ENCODE measurements at regions not wholly inside any gene's neighbourhood (a gene's known extent, or its start where the extent isn't known, plus 50 kb on each side); places are given as distances from the start of the nearest gene placed in this dataset.

DNA sequence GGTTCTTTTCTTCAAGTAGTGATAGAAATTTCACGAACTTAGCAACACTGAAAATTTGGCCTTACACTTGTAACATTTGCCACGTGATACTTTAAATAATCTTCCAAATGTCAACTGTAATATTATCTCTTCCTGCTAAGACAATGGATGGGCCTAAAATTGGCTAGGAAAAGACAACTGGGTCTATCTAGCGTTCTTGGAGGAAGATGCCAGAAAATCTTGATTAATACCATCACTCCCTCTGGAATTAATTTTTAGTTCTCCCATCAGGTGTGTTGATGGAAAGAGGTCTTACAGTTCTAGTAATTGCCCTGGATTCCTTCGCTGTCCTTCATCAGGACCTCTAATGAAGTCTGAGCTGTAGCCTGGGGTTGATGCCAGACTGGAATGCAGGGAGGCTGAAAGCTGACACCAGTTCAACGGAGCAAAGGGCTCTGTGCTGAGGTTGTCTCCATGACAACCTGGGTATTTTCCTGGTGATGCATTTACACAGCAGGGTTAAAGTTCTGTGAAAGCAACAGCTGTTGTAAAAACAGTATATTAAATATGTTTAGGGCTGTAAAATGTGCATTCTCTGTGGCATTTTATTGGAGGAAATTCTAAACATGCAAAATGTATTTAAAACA, 92.3 kb downstream of the GAS1 start:
- H3K4me3 ChIP-seq (ENCODE audit: low read depth, low read length): no peak overlapping the region
- no peak for TF ChIP-seq CTCF (IDR thresholded peaks at IDR 0.05; ENCODE audit: insufficient read depth, low read depth, low read length, missing control alignments)
- DNase-seq (ENCODE audit: low read depth): no peak

DNA sequence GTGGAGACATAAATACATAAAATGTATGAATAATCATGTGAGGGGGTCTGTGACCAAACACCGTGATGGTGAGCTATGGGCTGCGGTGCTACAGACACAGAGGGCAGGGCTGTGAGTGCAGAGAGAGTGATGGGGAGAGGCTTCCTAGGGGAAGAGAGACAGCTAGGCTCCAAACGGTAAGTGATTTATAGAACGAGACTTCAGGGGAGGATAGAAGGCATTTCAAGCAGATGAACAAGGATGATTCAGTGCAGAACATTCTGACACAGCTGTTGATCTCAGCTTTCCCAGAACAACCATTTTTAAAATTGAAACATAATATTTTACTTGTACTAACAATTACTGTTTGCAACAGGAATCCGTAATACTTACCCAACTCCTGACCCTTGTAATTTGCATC, 100.7 kb downstream of the GAS1 start:
- H3K4me3 ChIP-seq (ENCODE audit: low read depth, low read length): no peak overlapping the region
- no peak for TF ChIP-seq CTCF (IDR thresholded peaks at IDR 0.05; ENCODE audit: insufficient read depth, low read depth, low read length, missing control alignments)
- no peak for DNase-seq (ENCODE audit: low read depth)

- no peak for TF ChIP-seq CTCF (IDR thresholded peaks at IDR 0.05; ENCODE audit: insufficient read depth, low read depth, low read length, missing control alignments)
- no peak for DNase-seq (ENCODE audit: low read depth)
- no peak overlapping the region for H3K4me3 ChIP-seq (ENCODE audit: low read depth, low read length)
Measured at GRCh38 chr9:86843206-86843605, 104.1 kb downstream of the GAS1 start.

DNA sequence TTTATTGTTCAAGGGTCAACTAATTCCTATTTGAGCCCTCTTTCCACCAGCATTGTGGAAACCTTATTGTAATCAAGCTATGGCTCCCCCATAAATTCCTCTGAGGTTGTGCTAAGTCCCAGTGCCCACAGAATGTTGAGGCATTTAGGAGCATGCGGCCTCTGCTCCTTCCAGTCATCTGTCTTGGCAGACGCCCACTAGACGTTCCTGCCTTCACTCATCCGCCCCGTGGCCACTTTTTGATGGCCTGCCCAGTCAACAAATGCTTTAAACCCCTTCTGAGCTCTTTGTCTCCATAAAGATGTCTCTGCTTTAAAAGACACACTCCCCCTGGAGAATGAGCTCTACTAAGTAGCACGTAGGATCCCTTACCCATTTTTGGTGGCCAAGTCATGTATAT, 104.7 kb downstream of the GAS1 start:
- DNase-seq (ENCODE audit: low read depth): no peak
- no peak for TF ChIP-seq CTCF (IDR thresholded peaks at IDR 0.05; ENCODE audit: insufficient read depth, low read depth, low read length, missing control alignments)
- H3K4me3 ChIP-seq (ENCODE audit: low read depth, low read length): no peak overlapping the region

GRCh38 chr9:86839522-86839921, 107.8 kb downstream of the GAS1 start:
- DNase-seq (ENCODE audit: low read depth): no peak
- no peak overlapping the region for H3K4me3 ChIP-seq (ENCODE audit: low read depth, low read length)
- TF ChIP-seq CTCF (IDR thresholded peaks at IDR 0.05; ENCODE audit: insufficient read depth, low read depth, low read length, missing control alignments): no peak

DNA sequence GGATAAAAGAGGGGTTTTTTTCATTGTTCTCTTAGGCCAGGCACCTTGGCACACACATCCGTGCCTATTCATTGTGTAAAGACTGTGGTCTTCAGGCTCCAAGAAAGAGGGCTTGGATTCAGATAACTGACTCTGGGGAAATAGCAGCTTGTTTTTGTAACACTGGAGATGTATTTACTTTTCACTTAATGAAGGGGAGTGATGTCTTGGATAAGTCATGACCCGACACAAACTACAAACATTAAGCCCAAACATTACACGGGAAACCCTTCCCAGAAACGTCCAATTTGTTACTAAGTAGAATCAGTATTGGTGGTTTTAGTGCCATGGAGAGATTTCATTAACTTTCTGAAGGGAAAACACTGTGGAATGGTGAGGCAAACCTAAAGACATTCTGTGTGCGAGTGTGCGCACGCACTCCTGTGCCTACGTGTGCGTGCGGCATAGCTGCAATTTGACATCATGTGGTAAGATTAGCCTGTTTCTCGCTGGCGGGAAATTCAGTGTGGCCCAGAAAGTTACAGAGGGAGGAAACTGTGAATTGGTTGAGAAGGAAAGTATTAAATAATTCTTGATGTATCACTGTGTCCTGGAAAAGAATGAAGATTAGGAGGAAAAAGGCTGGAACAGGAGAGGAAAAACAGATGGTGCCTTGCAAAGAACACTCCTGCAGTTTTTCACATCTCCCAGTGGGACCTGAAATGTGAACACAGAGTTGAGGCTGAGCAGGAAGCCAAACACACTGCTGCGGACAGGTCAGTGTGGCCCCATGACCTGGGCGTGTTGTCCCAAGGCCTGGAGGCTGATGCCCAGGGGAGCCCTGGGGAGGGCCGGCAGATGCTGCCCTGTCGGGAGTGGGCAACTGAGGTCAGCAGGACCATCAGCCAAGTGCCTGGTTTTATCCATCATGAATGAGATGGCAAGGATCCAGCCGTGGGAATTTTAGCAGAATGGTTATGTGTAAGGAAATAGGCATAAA, 108.5 kb downstream of the GAS1 start:
- DNase-seq (ENCODE audit: low read depth): no peak
- H3K4me3 ChIP-seq (ENCODE audit: low read depth, low read length): no peak overlapping the region
- no peak for TF ChIP-seq CTCF (IDR thresholded peaks at IDR 0.05; ENCODE audit: insufficient read depth, low read depth, low read length, missing control alignments)
